Memory B cell (primary cell): ENCODE measurements at regions not wholly inside any gene's neighbourhood (a gene's known extent, or its start where the extent isn't known, plus 50 kb on each side); places are given as distances from the start of the nearest gene placed in this dataset.

ENCODE experiments used
- ATAC-seq: fragments of 150-1000 bp; cut with Tn5 transposase; 2 replicates; pipeline ENCODE4 v1.10.0; 2021; ENCODE audit warnings: low read depth, mild to moderate bottlenecking, moderate library complexity
- DNase-seq, 2 donors: peaks; one replicate each; pipeline ENCODE4 v3.0.0; 2022; ENCODE audit warnings: low spot score in 2 of 2
- H3K27ac Mint-ChIP-seq: one replicate; pipeline ENCODE4 v1.8.0; 2022; ENCODE audit warnings: mild to moderate bottlenecking, moderate library complexity, mixed read lengths
- H3K27me3 Mint-ChIP-seq: one replicate; pipeline ENCODE4 v1.8.0; 2022; ENCODE audit warnings: mixed read lengths
- H3K36me3 Mint-ChIP-seq: one replicate; pipeline ENCODE4 v1.8.0; 2022; ENCODE audit warnings: mild to moderate bottlenecking, mixed read lengths
- H3K4me1 Mint-ChIP-seq: one replicate; pipeline ENCODE4 v1.8.0; 2022; ENCODE audit warnings: mixed read lengths
- H3K4me3 Mint-ChIP-seq: one replicate; pipeline ENCODE4 v1.8.0; 2022; ENCODE audit warnings: mild to moderate bottlenecking, moderate library complexity, mixed read lengths
- H3K9me3 Mint-ChIP-seq: one replicate; pipeline ENCODE4 v1.8.0; 2022; ENCODE audit warnings: mixed read lengths

- H3K27me3 Mint-ChIP-seq: peaks cover 9% of the 10 kb centered on the region
- H3K27ac Mint-ChIP-seq: no peak overlapping the region
- no peaks in the 10 kb centered on the region for H3K9me3 Mint-ChIP-seq
- DNase-seq (no peak), ATAC-seq (no peak)
- H3K4me1 Mint-ChIP-seq: no peaks in the 10 kb centered on the region
- no peaks in the 10 kb centered on the region for H3K36me3 Mint-ChIP-seq
- no peak overlapping the region for H3K4me3 Mint-ChIP-seq
Measured at GRCh38 chr12:75837700-75838099, 193.9 kb downstream of the PHLDA1 start.

GRCh38 chr12:75836533-75836932, 195.0 kb downstream of the PHLDA1 start:
- H3K4me3 Mint-ChIP-seq: no peak overlapping the region
- ATAC-seq (no peak), DNase-seq (no peak)
- peaks cover 11% of the 10 kb centered on the region for H3K27me3 Mint-ChIP-seq
- no peaks in the 10 kb centered on the region for H3K4me1 Mint-ChIP-seq
- no peaks in the 10 kb centered on the region for H3K9me3 Mint-ChIP-seq
- no peak overlapping the region for H3K27ac Mint-ChIP-seq
- H3K36me3 Mint-ChIP-seq: no peaks in the 10 kb centered on the region

GRCh38 chr12:75834591-75834990, 197.0 kb downstream of the PHLDA1 start:
- H3K36me3 Mint-ChIP-seq: no peaks in the 10 kb centered on the region
- H3K27ac Mint-ChIP-seq: no peak overlapping the region
- H3K9me3 Mint-ChIP-seq: no peaks in the 10 kb centered on the region
- H3K27me3 Mint-ChIP-seq: peaks cover 11% of the 10 kb centered on the region
- DNase-seq: no peak
- no peak for ATAC-seq
- no peaks in the 10 kb centered on the region for H3K4me1 Mint-ChIP-seq
- H3K4me3 Mint-ChIP-seq: no peak overlapping the region

- DNase-seq (no peak), ATAC-seq (no peak)
- peaks cover 11% of the 10 kb centered on the region for H3K27me3 Mint-ChIP-seq
- no peak overlapping the region for H3K4me3 Mint-ChIP-seq
- no peaks in the 10 kb centered on the region for H3K9me3 Mint-ChIP-seq
- H3K27ac Mint-ChIP-seq: no peak overlapping the region
- H3K36me3 Mint-ChIP-seq: no peaks in the 10 kb centered on the region
- H3K4me1 Mint-ChIP-seq: no peaks in the 10 kb centered on the region
Measured at GRCh38 chr12:75833268-75833667, 198.3 kb downstream of the PHLDA1 start.

GRCh38 chr12:75831402-75831801, 200.2 kb downstream of the PHLDA1 start:
- H3K9me3 Mint-ChIP-seq: no peaks in the 10 kb centered on the region
- ATAC-seq (no peak), DNase-seq (no peak)
- H3K4me1 Mint-ChIP-seq: no peaks in the 10 kb centered on the region
- no peak overlapping the region for H3K27ac Mint-ChIP-seq
- H3K27me3 Mint-ChIP-seq: peaks cover 11% of the 10 kb centered on the region
- H3K4me3 Mint-ChIP-seq: no peak overlapping the region
- H3K36me3 Mint-ChIP-seq: no peaks in the 10 kb centered on the region

GRCh38 chr12:75827061-75827460, 204.5 kb downstream of the PHLDA1 start:
- no peak for DNase-seq
- H3K27ac Mint-ChIP-seq: no peak overlapping the region
- no peaks in the 10 kb centered on the region for H3K9me3 Mint-ChIP-seq
- no peak for ATAC-seq
- no peak overlapping the region for H3K4me3 Mint-ChIP-seq
- no peaks in the 10 kb centered on the region for H3K36me3 Mint-ChIP-seq
- peaks cover 5% of the 10 kb centered on the region for H3K27me3 Mint-ChIP-seq
- H3K4me1 Mint-ChIP-seq: no peaks in the 10 kb centered on the region

- Mint-ChIP-seq H3K4me3 (no peak overlapping the region), H3K27me3 (peaks cover 3% of the 10 kb centered on the region), H3K9me3 (no peaks in the 10 kb centered on the region), H3K36me3 (no peaks in the 10 kb centered on the region), H3K4me1 (no peaks in the 10 kb centered on the region), H3K27ac (no peak overlapping the region)
- ATAC-seq (no peak), DNase-seq (no peak)
Measured at GRCh38 chr12:75825686-75826085, 205.9 kb downstream of the PHLDA1 start.

GRCh38 chr12:75823475-75823874, 208.1 kb downstream of the PHLDA1 start:
- no peaks in the 10 kb centered on the region for H3K4me1 Mint-ChIP-seq
- H3K27me3 Mint-ChIP-seq: peaks cover 3% of the 10 kb centered on the region
- no peak for DNase-seq
- no peak overlapping the region for H3K27ac Mint-ChIP-seq
- ATAC-seq: no peak
- no peak overlapping the region for H3K4me3 Mint-ChIP-seq
- H3K36me3 Mint-ChIP-seq: no peaks in the 10 kb centered on the region
- H3K9me3 Mint-ChIP-seq: no peaks in the 10 kb centered on the region

GRCh38 chr12:75822416-75822815, 209.2 kb downstream of the PHLDA1 start:
- Mint-ChIP-seq H3K4me1 (no peaks in the 10 kb centered on the region), H3K27me3 (peaks cover 3% of the 10 kb centered on the region), H3K27ac (no peak overlapping the region), H3K9me3 (no peaks in the 10 kb centered on the region), H3K4me3 (no peak overlapping the region), H3K36me3 (no peaks in the 10 kb centered on the region)
- no peak for DNase-seq
- no peak for ATAC-seq

- peaks cover 3% of the 10 kb centered on the region for H3K27me3 Mint-ChIP-seq
- H3K4me3 Mint-ChIP-seq: no peak overlapping the region
- ATAC-seq (no peak), DNase-seq (no peak)
- no peak overlapping the region for H3K27ac Mint-ChIP-seq
- no peaks in the 10 kb centered on the region for H3K4me1 Mint-ChIP-seq
- no peaks in the 10 kb centered on the region for H3K36me3 Mint-ChIP-seq
- H3K9me3 Mint-ChIP-seq: no peaks in the 10 kb centered on the region
Measured at GRCh38 chr12:75820848-75821578, 210.6 kb downstream of the PHLDA1 start.

GRCh38 chr12:75820071-75820470, 211.5 kb downstream of the PHLDA1 start:
- peaks cover 3% of the 10 kb centered on the region for H3K27me3 Mint-ChIP-seq
- H3K36me3 Mint-ChIP-seq: no peaks in the 10 kb centered on the region
- no peaks in the 10 kb centered on the region for H3K9me3 Mint-ChIP-seq
- no peak overlapping the region for H3K4me3 Mint-ChIP-seq
- no peak for ATAC-seq
- H3K4me1 Mint-ChIP-seq: peaks cover 1% of the 10 kb centered on the region
- no peak for DNase-seq
- H3K27ac Mint-ChIP-seq: no peak overlapping the region

- no peaks in the 10 kb centered on the region for H3K36me3 Mint-ChIP-seq
- H3K27ac Mint-ChIP-seq: no peak overlapping the region
- peaks cover 6% of the 10 kb centered on the region for H3K4me1 Mint-ChIP-seq
- DNase-seq: no peak
- no peaks in the 10 kb centered on the region for H3K9me3 Mint-ChIP-seq
- ATAC-seq: no peak
- H3K27me3 Mint-ChIP-seq: peaks cover 3% of the 10 kb centered on the region
- no peak overlapping the region for H3K4me3 Mint-ChIP-seq
Measured at GRCh38 chr12:75819512-75819911, 212.1 kb downstream of the PHLDA1 start.

GRCh38 chr12:75818863-75819262, 212.7 kb downstream of the PHLDA1 start:
- Mint-ChIP-seq H3K4me3 (no peak overlapping the region), H3K36me3 (no peaks in the 10 kb centered on the region), H3K27ac (no peak overlapping the region), H3K27me3 (peaks cover 3% of the 10 kb centered on the region), H3K9me3 (no peaks in the 10 kb centered on the region), H3K4me1 (peaks cover 6% of the 10 kb centered on the region)
- DNase-seq (no peak), ATAC-seq (no peak)

- Mint-ChIP-seq H3K4me1 (peaks cover 6% of the 10 kb centered on the region), H3K36me3 (no peaks in the 10 kb centered on the region), H3K9me3 (no peaks in the 10 kb centered on the region), H3K27ac (no peak overlapping the region), H3K27me3 (no peaks in the 10 kb centered on the region), H3K4me3 (no peak overlapping the region)
- ATAC-seq (no peak), DNase-seq (no peak)
Measured at GRCh38 chr12:75816897-75817296, 214.7 kb downstream of the PHLDA1 start.

GRCh38 chr12:75815756-75816155, 215.8 kb downstream of the PHLDA1 start:
- H3K4me1 Mint-ChIP-seq: peaks cover 6% of the 10 kb centered on the region
- H3K27ac Mint-ChIP-seq: no peak overlapping the region
- ATAC-seq: no peak
- H3K9me3 Mint-ChIP-seq: no peaks in the 10 kb centered on the region
- no peaks in the 10 kb centered on the region for H3K36me3 Mint-ChIP-seq
- H3K27me3 Mint-ChIP-seq: no peaks in the 10 kb centered on the region
- no peak overlapping the region for H3K4me3 Mint-ChIP-seq
- no peak for DNase-seq
